ENCODE measurements at regions not wholly inside any gene's neighbourhood (a gene's known extent, or its start where the extent isn't known, plus 50 kb on each side); places are given as distances from the start of the nearest gene placed in this dataset.

- TF ChIP-seq, protein P1, sequence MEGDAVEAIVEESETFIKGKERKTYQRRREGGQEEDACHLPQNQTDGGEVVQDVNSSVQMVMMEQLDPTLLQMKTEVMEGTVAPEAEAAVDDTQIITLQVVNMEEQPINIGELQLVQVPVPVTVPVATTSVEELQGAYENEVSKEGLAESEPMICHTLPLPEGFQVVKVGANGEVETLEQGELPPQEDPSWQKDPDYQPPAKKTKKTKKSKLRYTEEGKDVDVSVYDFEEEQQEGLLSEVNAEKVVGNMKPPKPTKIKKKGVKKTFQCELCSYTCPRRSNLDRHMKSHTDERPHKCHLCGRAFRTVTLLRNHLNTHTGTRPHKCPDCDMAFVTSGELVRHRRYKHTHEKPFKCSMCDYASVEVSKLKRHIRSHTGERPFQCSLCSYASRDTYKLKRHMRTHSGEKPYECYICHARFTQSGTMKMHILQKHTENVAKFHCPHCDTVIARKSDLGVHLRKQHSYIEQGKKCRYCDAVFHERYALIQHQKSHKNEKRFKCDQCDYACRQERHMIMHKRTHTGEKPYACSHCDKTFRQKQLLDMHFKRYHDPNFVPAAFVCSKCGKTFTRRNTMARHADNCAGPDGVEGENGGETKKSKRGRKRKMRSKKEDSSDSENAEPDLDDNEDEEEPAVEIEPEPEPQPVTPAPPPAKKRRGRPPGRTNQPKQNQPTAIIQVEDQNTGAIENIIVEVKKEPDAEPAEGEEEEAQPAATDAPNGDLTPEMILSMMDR (conservative IDR thresholded peaks at IDR 0.05): peak; percentile 50
- TF ChIP-seq ZFX (IDR thresholded peaks at IDR 0.05): no peak
Measured at GRCh38 chr4:135371137-135371536, 1169.5 kb upstream of the PABPC4L start.
